HG03280 (cell line): ENCODE measurements at regions not wholly inside any gene's neighbourhood (a gene's known extent, or its start where the extent isn't known, plus 50 kb on each side); places are given as distances from the start of the nearest gene placed in this dataset.

Source experiments
- ATAC-seq: cut with Tn5 transposase; IDR thresholded peaks from one replicate; pipeline ENCODE4 v1.9.1; 2021; ENCODE audit warnings: mild to moderate bottlenecking, moderate library complexity; ENCODE audit not compliant: unreplicated experiment

GRCh38 chr11:111444040-111444439, 65.0 kb upstream of the POU2AF1 start:
- no peak for ATAC-seq

GRCh38 chr11:111443640-111444039, 64.6 kb upstream of the POU2AF1 start:
- no peak for ATAC-seq

GRCh38 chr11:111443032-111443431, 64.0 kb upstream of the POU2AF1 start:
- ATAC-seq: no peak

GRCh38 chr11:111441443-111441842, 62.4 kb upstream of the POU2AF1 start:
- ATAC-seq: no peak

- no peak for ATAC-seq
Measured at GRCh38 chr11:111440416-111441205, 61.5 kb upstream of the POU2AF1 start.

DNA sequence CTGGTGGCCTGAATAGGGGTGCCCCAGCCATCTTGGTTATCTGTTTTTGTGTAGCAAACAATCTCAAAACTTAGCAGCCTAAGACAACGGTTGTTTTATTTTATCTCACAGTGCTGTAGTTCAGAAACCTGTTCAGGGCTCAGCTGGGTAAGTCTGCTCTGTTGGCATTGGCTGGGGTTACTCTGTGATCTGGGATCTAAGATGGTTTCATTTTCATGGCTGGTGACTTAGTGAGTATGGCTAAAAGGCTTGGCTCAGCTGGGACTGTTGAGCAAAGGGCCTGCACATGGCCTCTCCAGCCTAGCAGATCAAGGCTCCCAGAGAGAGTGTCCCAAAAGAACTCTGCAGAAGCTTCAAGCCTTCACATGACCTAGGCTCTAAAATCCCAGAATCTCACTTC, 60.8 kb upstream of the POU2AF1 start:
- no peak for ATAC-seq

DNA sequence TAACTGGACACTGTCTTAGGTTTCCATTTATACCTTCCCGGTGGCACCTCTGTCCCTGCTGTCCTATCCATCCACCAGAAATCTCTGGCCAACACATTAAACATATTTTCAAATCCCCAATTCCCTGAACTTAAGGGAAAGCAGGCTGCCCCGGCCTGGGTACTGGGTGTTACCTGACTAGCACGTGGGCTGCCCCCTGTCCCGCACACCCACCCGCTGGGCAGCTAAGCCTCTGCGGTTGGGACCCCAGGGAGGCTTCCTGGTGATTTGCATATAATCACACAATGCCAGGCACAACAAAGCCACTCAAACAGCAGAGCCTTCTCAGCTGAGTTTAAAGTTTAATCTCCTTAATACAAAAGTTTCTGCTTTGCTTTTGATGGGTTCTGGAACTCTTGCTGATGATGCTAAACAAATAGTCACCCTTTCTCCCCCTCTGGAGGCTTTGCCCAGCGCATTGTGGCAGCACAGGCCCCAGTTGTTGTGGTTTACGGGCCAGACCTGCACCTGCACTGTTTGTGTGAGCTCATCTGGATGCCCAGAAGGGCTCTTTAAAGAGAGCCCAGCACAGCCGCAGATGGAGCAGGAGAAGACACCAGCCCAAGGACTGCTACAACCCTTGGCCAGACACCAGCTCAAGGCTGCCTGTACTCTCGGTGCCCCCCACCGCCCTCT, 59.9 kb upstream of the POU2AF1 start:
- ATAC-seq: no peak

- no peak for ATAC-seq
Measured at GRCh38 chr11:111438168-111438567, 59.1 kb upstream of the POU2AF1 start.

GRCh38 chr11:111435046-111435698, 56.1 kb upstream of the POU2AF1 start:
- no peak for ATAC-seq

DNA sequence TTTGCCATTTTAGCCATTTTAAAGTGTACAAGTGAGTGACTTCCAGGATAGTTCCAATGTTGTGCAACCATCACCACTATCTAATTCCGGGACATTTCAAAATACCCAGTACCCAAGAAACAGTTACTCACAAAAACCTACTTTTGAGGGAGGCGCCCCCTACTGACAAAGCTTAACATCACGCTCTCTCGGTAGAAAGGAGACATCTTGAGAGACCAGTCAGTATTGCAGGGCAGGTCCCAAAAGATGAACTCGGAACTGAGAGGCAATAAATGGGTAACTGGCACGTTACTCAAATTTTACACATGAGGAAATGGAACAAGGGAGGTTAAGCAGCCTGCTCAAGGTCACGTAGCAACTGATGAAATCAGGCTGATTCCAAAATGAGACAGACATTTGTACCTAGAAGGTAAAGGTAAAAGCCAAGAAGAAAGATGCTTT, 50.0 kb upstream of the POU2AF1 start:
- peak; percentile 85 for ATAC-seq
